ENCODE measurements at regions not wholly inside any gene's neighbourhood (a gene's known extent, or its start where the extent isn't known, plus 50 kb on each side); places are given as distances from the start of the nearest gene placed in this dataset.

DNA sequence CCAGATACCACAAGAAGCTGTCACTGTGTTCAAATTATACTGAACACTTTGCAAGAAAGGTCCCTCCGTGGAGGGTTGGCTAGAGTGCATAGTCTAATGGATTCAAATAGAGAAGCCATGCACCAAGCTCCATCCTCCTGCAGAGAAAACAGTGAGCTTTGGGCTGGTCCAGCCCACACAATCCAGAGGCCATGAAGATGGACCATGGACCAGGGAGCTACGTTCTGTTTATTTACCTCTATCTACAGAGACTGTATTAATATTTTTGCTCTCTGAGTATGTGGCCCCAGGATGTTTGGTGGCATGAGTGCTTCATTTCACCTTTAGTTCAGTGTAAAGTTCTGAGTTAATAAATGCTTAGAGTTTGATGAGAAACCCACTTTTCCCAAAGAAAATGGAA, 114.8 kb upstream of the PJA2 start:
- TF ChIP-seq, protein P1, sequence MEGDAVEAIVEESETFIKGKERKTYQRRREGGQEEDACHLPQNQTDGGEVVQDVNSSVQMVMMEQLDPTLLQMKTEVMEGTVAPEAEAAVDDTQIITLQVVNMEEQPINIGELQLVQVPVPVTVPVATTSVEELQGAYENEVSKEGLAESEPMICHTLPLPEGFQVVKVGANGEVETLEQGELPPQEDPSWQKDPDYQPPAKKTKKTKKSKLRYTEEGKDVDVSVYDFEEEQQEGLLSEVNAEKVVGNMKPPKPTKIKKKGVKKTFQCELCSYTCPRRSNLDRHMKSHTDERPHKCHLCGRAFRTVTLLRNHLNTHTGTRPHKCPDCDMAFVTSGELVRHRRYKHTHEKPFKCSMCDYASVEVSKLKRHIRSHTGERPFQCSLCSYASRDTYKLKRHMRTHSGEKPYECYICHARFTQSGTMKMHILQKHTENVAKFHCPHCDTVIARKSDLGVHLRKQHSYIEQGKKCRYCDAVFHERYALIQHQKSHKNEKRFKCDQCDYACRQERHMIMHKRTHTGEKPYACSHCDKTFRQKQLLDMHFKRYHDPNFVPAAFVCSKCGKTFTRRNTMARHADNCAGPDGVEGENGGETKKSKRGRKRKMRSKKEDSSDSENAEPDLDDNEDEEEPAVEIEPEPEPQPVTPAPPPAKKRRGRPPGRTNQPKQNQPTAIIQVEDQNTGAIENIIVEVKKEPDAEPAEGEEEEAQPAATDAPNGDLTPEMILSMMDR (IDR thresholded peaks at IDR 0.05 in 2 of 3, conservative IDR thresholded peaks at IDR 0.05 in 1 of 3; ENCODE audit: borderline replicate concordance in 1 of 3, insufficient read depth in 1 of 3, low read depth in 2 of 3, low read length in 2 of 3), result no peak
- TF ChIP-seq POLR2A (IDR thresholded peaks at IDR 0.05; ENCODE audit: borderline replicate concordance, extremely low read depth, insufficient read depth, insufficient read length) (no peak), YY1 (IDR thresholded peaks at IDR 0.05; ENCODE audit: extremely low read depth, insufficient replicate concordance, low read depth, low read length) (no peak), FOSL1 (IDR thresholded peaks at IDR 0.05; ENCODE audit: low read depth) (no peak), RAD21 (IDR thresholded peaks at IDR 0.05; ENCODE audit: low read depth) (no peak)
- TF ChIP-seq, protein P2, sequence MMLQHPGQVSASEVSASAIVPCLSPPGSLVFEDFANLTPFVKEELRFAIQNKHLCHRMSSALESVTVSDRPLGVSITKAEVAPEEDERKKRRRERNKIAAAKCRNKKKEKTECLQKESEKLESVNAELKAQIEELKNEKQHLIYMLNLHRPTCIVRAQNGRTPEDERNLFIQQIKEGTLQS (IDR thresholded peaks at IDR 0.05), result no peak

All from HCT116 (cell line).